ENCODE measurements at regions not wholly inside any gene's neighbourhood (a gene's known extent, or its start where the extent isn't known, plus 50 kb on each side); places are given as distances from the start of the nearest gene placed in this dataset.

DNA sequence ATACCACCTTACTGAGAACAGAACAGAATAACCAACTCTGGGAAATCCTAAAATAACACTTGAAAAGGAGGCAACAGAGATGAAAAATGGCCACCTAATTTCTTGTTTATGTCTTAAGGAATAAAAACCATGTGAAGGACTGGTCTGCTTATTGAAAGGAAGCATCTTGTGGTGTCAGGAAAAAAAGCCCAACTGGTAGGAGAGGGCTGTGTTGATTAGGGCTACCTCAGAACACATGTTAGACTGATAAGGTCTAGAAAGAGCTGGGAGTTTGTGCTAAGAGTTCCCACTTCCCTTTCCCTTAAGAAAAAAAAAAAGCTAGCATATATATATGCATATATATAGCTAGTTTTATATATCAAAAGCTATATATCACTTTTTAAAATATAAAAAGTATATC is 425.3 kb upstream of the BTBD3 start:
- TF ChIP-seq CTCF (conservative IDR thresholded peaks at IDR 0.05; ENCODE audit: low read length) (no peak), EZH2phosphoT487 (IDR thresholded peaks at IDR 0.05; ENCODE audit: borderline replicate concordance) (no peak)
- Histone ChIP-seq H4K20me1 (ENCODE audit: insufficient read depth, low read length, poor library complexity, severe bottlenecking) (no peaks in the 10 kb centered on the region), H3K4me1 (ENCODE audit: insufficient read depth, low read length, poor library complexity, severe bottlenecking) (no peaks in the 10 kb centered on the region), H3K9me3 (ENCODE audit: insufficient read depth, low read depth, low read length) (no peaks in the 10 kb centered on the region), H3K79me2 (ENCODE audit: insufficient read depth, low read length) (no peaks in the 10 kb centered on the region), H3K27me3 (ENCODE audit: insufficient read depth, low read length, poor library complexity, severe bottlenecking) (no peaks in the 10 kb centered on the region), H3F3A (ENCODE audit: low read depth) (no peaks in the 10 kb centered on the region), H3K9me2 (replicated peaks; ENCODE audit: low read depth, low read length) (no peaks in the 10 kb centered on the region), H3K4me3 (ENCODE audit: low read length, poor library complexity, severe bottlenecking) (no peak overlapping the region), H3K9ac (ENCODE audit: low read depth, low read length, poor library complexity, severe bottlenecking) (no peak overlapping the region), H3K36me3 (ENCODE audit: insufficient read depth, low read length) (no peaks in the 10 kb centered on the region), H2AFZ (ENCODE audit: low read length) (no peak overlapping the region), H3K4me2 (ENCODE audit: low read depth, low read length, poor library complexity, severe bottlenecking) (no peak overlapping the region)

DNA sequence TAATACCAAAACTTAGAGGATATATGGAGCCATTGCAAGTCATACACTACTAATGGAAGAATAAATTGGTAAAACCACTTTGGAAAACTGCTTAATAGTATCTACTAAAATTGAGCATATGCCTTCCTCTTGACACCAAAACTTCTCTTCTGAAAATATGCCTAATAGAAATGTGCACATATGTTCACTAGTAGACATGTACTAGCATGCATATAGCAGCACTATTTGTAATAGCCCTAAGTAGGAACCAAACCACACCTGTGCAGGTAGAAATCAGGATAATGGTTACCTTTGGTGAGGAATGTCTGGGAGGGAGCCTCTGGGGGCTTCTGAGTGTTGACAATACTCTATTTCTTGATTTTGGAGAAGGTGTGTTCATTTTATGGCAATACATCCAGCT is 424.8 kb upstream of the BTBD3 start:
- Histone ChIP-seq H3F3A (ENCODE audit: low read depth) (no peaks in the 10 kb centered on the region), H2AFZ (ENCODE audit: low read length) (no peak overlapping the region), H3K9ac (ENCODE audit: low read depth, low read length, poor library complexity, severe bottlenecking) (no peak overlapping the region), H3K9me3 (ENCODE audit: insufficient read depth, low read depth, low read length) (no peaks in the 10 kb centered on the region), H3K79me2 (ENCODE audit: insufficient read depth, low read length) (no peaks in the 10 kb centered on the region), H3K4me2 (ENCODE audit: low read depth, low read length, poor library complexity, severe bottlenecking) (no peak overlapping the region), H3K4me3 (ENCODE audit: low read length, poor library complexity, severe bottlenecking) (no peak overlapping the region), H4K20me1 (ENCODE audit: insufficient read depth, low read length, poor library complexity, severe bottlenecking) (no peaks in the 10 kb centered on the region), H3K4me1 (ENCODE audit: insufficient read depth, low read length, poor library complexity, severe bottlenecking) (no peaks in the 10 kb centered on the region), H3K9me2 (replicated peaks; ENCODE audit: low read depth, low read length) (no peaks in the 10 kb centered on the region), H3K36me3 (ENCODE audit: insufficient read depth, low read length) (no peaks in the 10 kb centered on the region), H3K27me3 (ENCODE audit: insufficient read depth, low read length, poor library complexity, severe bottlenecking) (no peaks in the 10 kb centered on the region)
- TF ChIP-seq EZH2phosphoT487 (IDR thresholded peaks at IDR 0.05; ENCODE audit: borderline replicate concordance) (no peak), CTCF (conservative IDR thresholded peaks at IDR 0.05; ENCODE audit: low read length) (no peak)

- H3K9me3 ChIP-seq (ENCODE audit: insufficient read depth, low read depth, low read length) = no peaks in the 10 kb centered on the region
- no peaks in the 10 kb centered on the region for H4K20me1 ChIP-seq (ENCODE audit: insufficient read depth, low read length, poor library complexity, severe bottlenecking)
- no peaks in the 10 kb centered on the region for H3K36me3 ChIP-seq (ENCODE audit: insufficient read depth, low read length)
- H2AFZ ChIP-seq (ENCODE audit: low read length) = no peak overlapping the region
- no peaks in the 10 kb centered on the region for H3F3A ChIP-seq (ENCODE audit: low read depth)
- no peak overlapping the region for H3K4me3 ChIP-seq (ENCODE audit: low read length, poor library complexity, severe bottlenecking)
- no peaks in the 10 kb centered on the region for H3K4me1 ChIP-seq (ENCODE audit: insufficient read depth, low read length, poor library complexity, severe bottlenecking)
- no peaks in the 10 kb centered on the region for H3K27me3 ChIP-seq (ENCODE audit: insufficient read depth, low read length, poor library complexity, severe bottlenecking)
- no peak overlapping the region for H3K4me2 ChIP-seq (ENCODE audit: low read depth, low read length, poor library complexity, severe bottlenecking)
- TF ChIP-seq EZH2phosphoT487 (IDR thresholded peaks at IDR 0.05; ENCODE audit: borderline replicate concordance) = no peak
- TF ChIP-seq CTCF (conservative IDR thresholded peaks at IDR 0.05; ENCODE audit: low read length) = no peak
- H3K79me2 ChIP-seq (ENCODE audit: insufficient read depth, low read length) = no peaks in the 10 kb centered on the region
- no peak overlapping the region for H3K9ac ChIP-seq (ENCODE audit: low read depth, low read length, poor library complexity, severe bottlenecking)
- no peaks in the 10 kb centered on the region for H3K9me2 ChIP-seq (replicated peaks; ENCODE audit: low read depth, low read length)
Measured at GRCh38 chr20:11496380-11496779, 421.3 kb upstream of the BTBD3 start.
